ENCODE measurements at regions not wholly inside any gene's neighbourhood (a gene's known extent, or its start where the extent isn't known, plus 50 kb on each side); places are given as distances from the start of the nearest gene placed in this dataset.

GRCh38 chr13:46495651-46496050 is 57.3 kb upstream of the LRCH1 start:
- TF ChIP-seq, protein P1, sequence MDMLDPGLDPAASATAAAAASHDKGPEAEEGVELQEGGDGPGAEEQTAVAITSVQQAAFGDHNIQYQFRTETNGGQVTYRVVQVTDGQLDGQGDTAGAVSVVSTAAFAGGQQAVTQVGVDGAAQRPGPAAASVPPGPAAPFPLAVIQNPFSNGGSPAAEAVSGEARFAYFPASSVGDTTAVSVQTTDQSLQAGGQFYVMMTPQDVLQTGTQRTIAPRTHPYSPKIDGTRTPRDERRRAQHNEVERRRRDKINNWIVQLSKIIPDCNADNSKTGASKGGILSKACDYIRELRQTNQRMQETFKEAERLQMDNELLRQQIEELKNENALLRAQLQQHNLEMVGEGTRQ (IDR thresholded peaks at IDR 0.05; ENCODE audit: borderline replicate concordance, low read depth, low read length): no peak
- TF ChIP-seq MXI1 (IDR thresholded peaks at IDR 0.05; ENCODE audit: low read depth, low read length) (no peak), FOSL2 (IDR thresholded peaks at IDR 0.05; ENCODE audit: borderline replicate concordance, low read depth) (no peak), RFX5 (IDR thresholded peaks at IDR 0.05; ENCODE audit: low read length) (no peak)
- TF ChIP-seq, protein P2, sequence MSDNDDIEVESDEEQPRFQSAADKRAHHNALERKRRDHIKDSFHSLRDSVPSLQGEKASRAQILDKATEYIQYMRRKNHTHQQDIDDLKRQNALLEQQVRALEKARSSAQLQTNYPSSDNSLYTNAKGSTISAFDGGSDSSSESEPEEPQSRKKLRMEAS (IDR thresholded peaks at IDR 0.05; ENCODE audit: low read depth): no peak
- H2AFZ ChIP-seq (ENCODE audit: low read depth): no peak overlapping the region
- no peaks in the 10 kb centered on the region for H3K36me3 ChIP-seq (replicated peaks in 1 of 2; ENCODE audit: control insufficient read depth in 1 of 2, insufficient read depth in 2 of 2, low read length in 1 of 2)
- H3K9ac ChIP-seq: no peak overlapping the region
- H4K20me1 ChIP-seq (ENCODE audit: insufficient read depth): no peaks in the 10 kb centered on the region
- H3K9me3 ChIP-seq: no peaks in the 10 kb centered on the region
- WGBS (ENCODE audit: low lambda C conversion rate): 68% methylated on average over 4 of the region's 4 CpGs
- H3K4me3 ChIP-seq (ENCODE audit: low read depth in 2 of 2, low read length in 1 of 2): no peak overlapping the region
- no peak overlapping the region for H3K27ac ChIP-seq (ENCODE audit: low read depth in 2 of 2, low read length in 1 of 2)
- no peak for DNase-seq
- no peaks in the 10 kb centered on the region for H3K79me2 ChIP-seq (ENCODE audit: insufficient read depth)
- H3K27me3 ChIP-seq (ENCODE audit: insufficient read depth): no peaks in the 10 kb centered on the region
- H3K4me1 ChIP-seq (ENCODE audit: control insufficient read depth in 1 of 2, insufficient read depth in 2 of 2, low read depth in 1 of 2, low read length in 1 of 2): peaks cover 0 to under 1% of the 10 kb centered on the region in 2 experiments; a peak in 1 of 4 replicates
- no peak overlapping the region for H3K4me2 ChIP-seq
- CTCF ChIA-PET: interaction anchor here (0.9 to 4.8 kb wide), 3 partner anchors 56 to 226 kb away, joined by 3 to 40 read pairs (median 3); no protein-coding TSS in a partner anchor
- POLR2A ChIA-PET: no interaction called here
- H3F3A ChIP-seq (replicated peaks; ENCODE audit: insufficient read depth): no peaks in the 10 kb centered on the region
- no peaks in the 10 kb centered on the region for H3K9me2 ChIP-seq

- Histone ChIP-seq H3K79me2 (ENCODE audit: insufficient read depth) (no peaks in the 10 kb centered on the region), H3K9ac (no peak overlapping the region), H2AFZ (ENCODE audit: low read depth) (no peak overlapping the region), H3K4me1 (ENCODE audit: control insufficient read depth in 1 of 2, insufficient read depth in 2 of 2, low read depth in 1 of 2, low read length in 1 of 2) (peaks cover 4 to 6% of the 10 kb centered on the region in 2 experiments; a peak in 3 of 4 replicates), H3F3A (replicated peaks; ENCODE audit: insufficient read depth) (peaks cover 2% of the 10 kb centered on the region), H3K27ac (ENCODE audit: low read depth in 2 of 2, low read length in 1 of 2) (no peak overlapping the region), H3K36me3 (replicated peaks in 1 of 2; ENCODE audit: control insufficient read depth in 1 of 2, insufficient read depth in 2 of 2, low read length in 1 of 2) (no peaks in the 10 kb centered on the region), H3K4me3 (ENCODE audit: low read depth in 2 of 2, low read length in 1 of 2) (no peak overlapping the region), H3K4me2 (no peak overlapping the region), H3K9me2 (no peaks in the 10 kb centered on the region), H3K9me3 (no peaks in the 10 kb centered on the region), H4K20me1 (ENCODE audit: insufficient read depth) (no peaks in the 10 kb centered on the region), H3K27me3 (ENCODE audit: insufficient read depth) (no peaks in the 10 kb centered on the region)
- DNase-seq: no peak
- TF ChIP-seq IRF3 (IDR thresholded peaks at IDR 0.05; ENCODE audit: low read depth, low read length): no peak
- no peak for TF ChIP-seq EZH2phosphoT487 (IDR thresholded peaks at IDR 0.05; ENCODE audit: borderline replicate concordance, low read depth)
- no peak for TF ChIP-seq RFX5 (IDR thresholded peaks at IDR 0.05; ENCODE audit: low read length)
- no peak for TF ChIP-seq RAD21 (IDR thresholded peaks at IDR 0.05; ENCODE audit: low read length)
- POLR2A ChIA-PET: no interaction called here
- CTCF ChIA-PET: interaction anchor here (1.0 to 4.8 kb wide), 5 partner anchors 15 to 227 kb away, joined by 3 to 40 read pairs (median 5); no protein-coding TSS in a partner anchor
Measured at GRCh38 chr13:46495066-46495465, 57.9 kb upstream of the LRCH1 start.

DNA sequence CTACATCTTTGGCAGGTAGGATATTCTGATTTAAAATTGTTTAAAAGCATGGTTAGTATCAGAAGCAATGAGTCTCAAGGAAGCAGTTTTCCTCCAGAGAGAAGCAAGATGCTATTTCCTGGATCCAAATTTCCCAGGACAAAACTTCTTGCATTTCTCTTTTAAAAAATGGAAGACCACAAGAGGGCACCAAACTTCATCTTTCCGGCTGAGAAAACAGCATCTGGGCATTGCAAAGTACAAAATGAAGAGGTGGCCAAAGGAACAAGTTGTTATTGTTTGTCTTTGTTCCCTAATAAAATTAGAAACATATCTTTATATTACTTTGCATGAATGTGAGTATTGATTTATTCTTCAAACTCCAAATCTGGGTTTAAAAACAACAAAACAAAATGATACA is 60.0 kb upstream of the LRCH1 start:
- no peak overlapping the region for H2AFZ ChIP-seq (ENCODE audit: low read depth)
- no peak overlapping the region for H3K4me3 ChIP-seq (ENCODE audit: low read depth in 2 of 2, low read length in 1 of 2)
- H3K36me3 ChIP-seq (replicated peaks in 1 of 2; ENCODE audit: control insufficient read depth in 1 of 2, insufficient read depth in 2 of 2, low read length in 1 of 2): no peaks in the 10 kb centered on the region
- CTCF ChIA-PET: interaction anchor here (1.2 to 4.8 kb wide), 4 partner anchors 216 to 253 kb away, joined by 3 to 40 read pairs (median 5); no protein-coding TSS in a partner anchor
- WGBS (ENCODE audit: low lambda C conversion rate): 0% methylated on average over 1 of the region's 1 CpG
- H3K4me2 ChIP-seq: no peak overlapping the region
- no peaks in the 10 kb centered on the region for H3K9me3 ChIP-seq
- H3K4me1 ChIP-seq (ENCODE audit: control insufficient read depth in 1 of 2, insufficient read depth in 2 of 2, low read depth in 1 of 2, low read length in 1 of 2): peaks cover 10 to 15% of the 10 kb centered on the region in 2 experiments; a peak in 3 of 4 replicates
- no peaks in the 10 kb centered on the region for H3K27me3 ChIP-seq (ENCODE audit: insufficient read depth)
- no peaks in the 10 kb centered on the region for H3K9me2 ChIP-seq
- H3K79me2 ChIP-seq (ENCODE audit: insufficient read depth): no peaks in the 10 kb centered on the region
- no peaks in the 10 kb centered on the region for H4K20me1 ChIP-seq (ENCODE audit: insufficient read depth)
- peak; percentile 46 for DNase-seq
- H3F3A ChIP-seq (replicated peaks; ENCODE audit: insufficient read depth): peaks cover 18% of the 10 kb centered on the region
- H3K27ac ChIP-seq (ENCODE audit: low read depth in 2 of 2, low read length in 1 of 2): no peak overlapping the region
- POLR2A ChIA-PET: no interaction called here
- H3K9ac ChIP-seq: no peak overlapping the region
- TF ChIP-seq RAD21 (IDR thresholded peaks at IDR 0.05; ENCODE audit: low read length) (peak; percentile 94), ELF1 (IDR thresholded peaks at IDR 0.05) (no peak)
- TF ChIP-seq, protein P3, sequence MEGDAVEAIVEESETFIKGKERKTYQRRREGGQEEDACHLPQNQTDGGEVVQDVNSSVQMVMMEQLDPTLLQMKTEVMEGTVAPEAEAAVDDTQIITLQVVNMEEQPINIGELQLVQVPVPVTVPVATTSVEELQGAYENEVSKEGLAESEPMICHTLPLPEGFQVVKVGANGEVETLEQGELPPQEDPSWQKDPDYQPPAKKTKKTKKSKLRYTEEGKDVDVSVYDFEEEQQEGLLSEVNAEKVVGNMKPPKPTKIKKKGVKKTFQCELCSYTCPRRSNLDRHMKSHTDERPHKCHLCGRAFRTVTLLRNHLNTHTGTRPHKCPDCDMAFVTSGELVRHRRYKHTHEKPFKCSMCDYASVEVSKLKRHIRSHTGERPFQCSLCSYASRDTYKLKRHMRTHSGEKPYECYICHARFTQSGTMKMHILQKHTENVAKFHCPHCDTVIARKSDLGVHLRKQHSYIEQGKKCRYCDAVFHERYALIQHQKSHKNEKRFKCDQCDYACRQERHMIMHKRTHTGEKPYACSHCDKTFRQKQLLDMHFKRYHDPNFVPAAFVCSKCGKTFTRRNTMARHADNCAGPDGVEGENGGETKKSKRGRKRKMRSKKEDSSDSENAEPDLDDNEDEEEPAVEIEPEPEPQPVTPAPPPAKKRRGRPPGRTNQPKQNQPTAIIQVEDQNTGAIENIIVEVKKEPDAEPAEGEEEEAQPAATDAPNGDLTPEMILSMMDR (IDR thresholded peaks at IDR 0.05): peak; percentile 78
- TF ChIP-seq, protein P4, sequence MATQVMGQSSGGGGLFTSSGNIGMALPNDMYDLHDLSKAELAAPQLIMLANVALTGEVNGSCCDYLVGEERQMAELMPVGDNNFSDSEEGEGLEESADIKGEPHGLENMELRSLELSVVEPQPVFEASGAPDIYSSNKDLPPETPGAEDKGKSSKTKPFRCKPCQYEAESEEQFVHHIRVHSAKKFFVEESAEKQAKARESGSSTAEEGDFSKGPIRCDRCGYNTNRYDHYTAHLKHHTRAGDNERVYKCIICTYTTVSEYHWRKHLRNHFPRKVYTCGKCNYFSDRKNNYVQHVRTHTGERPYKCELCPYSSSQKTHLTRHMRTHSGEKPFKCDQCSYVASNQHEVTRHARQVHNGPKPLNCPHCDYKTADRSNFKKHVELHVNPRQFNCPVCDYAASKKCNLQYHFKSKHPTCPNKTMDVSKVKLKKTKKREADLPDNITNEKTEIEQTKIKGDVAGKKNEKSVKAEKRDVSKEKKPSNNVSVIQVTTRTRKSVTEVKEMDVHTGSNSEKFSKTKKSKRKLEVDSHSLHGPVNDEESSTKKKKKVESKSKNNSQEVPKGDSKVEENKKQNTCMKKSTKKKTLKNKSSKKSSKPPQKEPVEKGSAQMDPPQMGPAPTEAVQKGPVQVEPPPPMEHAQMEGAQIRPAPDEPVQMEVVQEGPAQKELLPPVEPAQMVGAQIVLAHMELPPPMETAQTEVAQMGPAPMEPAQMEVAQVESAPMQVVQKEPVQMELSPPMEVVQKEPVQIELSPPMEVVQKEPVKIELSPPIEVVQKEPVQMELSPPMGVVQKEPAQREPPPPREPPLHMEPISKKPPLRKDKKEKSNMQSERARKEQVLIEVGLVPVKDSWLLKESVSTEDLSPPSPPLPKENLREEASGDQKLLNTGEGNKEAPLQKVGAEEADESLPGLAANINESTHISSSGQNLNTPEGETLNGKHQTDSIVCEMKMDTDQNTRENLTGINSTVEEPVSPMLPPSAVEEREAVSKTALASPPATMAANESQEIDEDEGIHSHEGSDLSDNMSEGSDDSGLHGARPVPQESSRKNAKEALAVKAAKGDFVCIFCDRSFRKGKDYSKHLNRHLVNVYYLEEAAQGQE (IDR thresholded peaks at IDR 0.05; ENCODE audit: low read depth, low read length): no peak
- TF ChIP-seq, protein P5, sequence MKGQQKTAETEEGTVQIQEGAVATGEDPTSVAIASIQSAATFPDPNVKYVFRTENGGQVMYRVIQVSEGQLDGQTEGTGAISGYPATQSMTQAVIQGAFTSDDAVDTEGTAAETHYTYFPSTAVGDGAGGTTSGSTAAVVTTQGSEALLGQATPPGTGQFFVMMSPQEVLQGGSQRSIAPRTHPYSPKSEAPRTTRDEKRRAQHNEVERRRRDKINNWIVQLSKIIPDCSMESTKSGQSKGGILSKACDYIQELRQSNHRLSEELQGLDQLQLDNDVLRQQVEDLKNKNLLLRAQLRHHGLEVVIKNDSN (IDR thresholded peaks at IDR 0.05; ENCODE audit: borderline replicate concordance, low read depth): no peak
